ENCODE measurements at regions not wholly inside any gene's neighbourhood (a gene's known extent, or its start where the extent isn't known, plus 50 kb on each side); places are given as distances from the start of the nearest gene placed in this dataset.
A peak's percentile ranks its signal among the peaks of the same experiment; 100 is the strongest.

- no peak for ATAC-seq
These were observed 294.6 kb upstream of the ZNF32 start for GRCh38 chr10:43943119-43943817.

DNA sequence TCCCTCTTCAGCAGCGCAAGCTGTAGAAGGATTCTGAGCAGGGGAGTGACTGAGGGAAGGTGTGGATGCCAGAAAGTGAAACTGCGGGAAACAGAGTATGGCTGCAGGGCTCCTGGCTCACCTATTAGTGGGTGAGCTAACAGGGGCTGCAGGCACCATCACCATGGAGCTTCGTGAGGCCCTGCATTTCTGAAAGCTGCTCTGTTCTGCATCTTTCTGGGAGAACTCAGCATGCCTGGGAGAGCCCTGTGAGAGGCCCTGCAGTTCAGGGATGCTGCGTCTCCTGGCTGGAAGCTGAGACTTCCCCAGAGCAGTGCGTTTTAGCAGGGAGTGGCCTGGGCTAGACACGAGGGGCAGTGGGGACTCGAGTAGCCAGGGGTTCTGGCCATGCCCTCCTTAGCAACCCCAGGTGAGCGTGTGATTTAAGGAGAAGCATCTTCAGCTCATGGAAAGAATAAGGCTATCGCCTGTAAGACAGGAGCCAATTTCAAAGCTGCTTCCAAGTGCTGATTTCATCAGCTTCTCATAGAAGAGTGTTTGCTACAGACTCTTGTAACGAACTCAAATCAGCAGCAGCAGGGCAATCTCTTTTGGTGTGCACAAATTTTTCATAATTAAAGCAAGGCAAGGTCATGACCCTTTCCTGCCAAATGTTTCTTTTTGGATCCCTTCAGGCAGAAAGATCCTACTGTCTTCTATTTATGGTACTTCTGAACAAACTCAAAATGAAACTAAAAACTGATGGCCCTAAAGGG is 293.6 kb upstream of the ZNF32 start:
- POLR2A ChIA-PET, result no interaction called here
- ATAC-seq, result no peak

More at GRCh38 chr10:43943119-43943817, 294.6 kb upstream of the ZNF32 start:
- peaks cover 13% of the 10 kb centered on the region for H3K4me1 Mint-ChIP-seq
- H3K9me3 Mint-ChIP-seq (ENCODE audit: low read depth), result no peaks in the 10 kb centered on the region
- CTCF ChIA-PET, result interaction anchor here (0.6 kb wide), 1 partner anchor 270 kb away, joined by 3 read pairs; no protein-coding TSS in a partner anchor
- H3K27ac Mint-ChIP-seq, result peak overlapping the region; percentile 34
- H3K27me3 Mint-ChIP-seq, result peaks cover 7% of the 10 kb centered on the region
- no peaks in the 10 kb centered on the region for H3K36me3 Mint-ChIP-seq (ENCODE audit: low read depth)
- H3K4me3 Mint-ChIP-seq, result no peak overlapping the region
- intact Hi-C loops (cut with DNase I, micrococcal nuclease), result no loop called here
- POLR2A ChIA-PET, result no interaction called here
- no peak for DNase-seq

GRCh38 chr10:43940898-43941837 is 292.5 kb upstream of the ZNF32 start:
- no peaks in the 10 kb centered on the region for H3K36me3 Mint-ChIP-seq (ENCODE audit: low read depth)
- H3K27ac Mint-ChIP-seq, result no peak overlapping the region
- no peak for ATAC-seq
- CTCF ChIA-PET, result interaction anchor here (0.6 kb wide), 1 partner anchor 198 kb away, joined by 3 read pairs; no protein-coding TSS in a partner anchor
- POLR2A ChIA-PET, result no interaction called here
- peaks cover 13% of the 10 kb centered on the region for H3K4me1 Mint-ChIP-seq
- H3K27me3 Mint-ChIP-seq, result peaks cover 7% of the 10 kb centered on the region
- no peak for DNase-seq
- intact Hi-C loops (cut with DNase I, micrococcal nuclease), result no loop called here
- no peak overlapping the region for H3K4me3 Mint-ChIP-seq
- no peaks in the 10 kb centered on the region for H3K9me3 Mint-ChIP-seq (ENCODE audit: low read depth)

More for the DNA sequence above, 293.6 kb upstream of the ZNF32 start:
- Mint-ChIP-seq H3K4me1 (peaks cover 13% of the 10 kb centered on the region), H3K9me3 (ENCODE audit: low read depth) (no peaks in the 10 kb centered on the region), H3K36me3 (ENCODE audit: low read depth) (no peaks in the 10 kb centered on the region), H3K27me3 (peaks cover 7% of the 10 kb centered on the region), H3K4me3 (no peak overlapping the region), H3K27ac (no peak overlapping the region)
- no peak for DNase-seq
- intact Hi-C loops (cut with DNase I, micrococcal nuclease), result no loop called here
- CTCF ChIA-PET, result no interaction called here

GRCh38 chr10:43939939-43940820 is 291.5 kb upstream of the ZNF32 start:
- H3K36me3 Mint-ChIP-seq (ENCODE audit: low read depth), result no peaks in the 10 kb centered on the region
- peaks cover 5% of the 10 kb centered on the region for H3K27me3 Mint-ChIP-seq
- POLR2A ChIA-PET, result no interaction called here
- ATAC-seq (no peak), DNase-seq (no peak)
- intact Hi-C loops (cut with DNase I, micrococcal nuclease), result no loop called here
- no peak overlapping the region for H3K4me3 Mint-ChIP-seq
- CTCF ChIA-PET, result no interaction called here
- H3K27ac Mint-ChIP-seq, result no peak overlapping the region
- peaks cover 13% of the 10 kb centered on the region for H3K4me1 Mint-ChIP-seq
- no peaks in the 10 kb centered on the region for H3K9me3 Mint-ChIP-seq (ENCODE audit: low read depth)

- no peaks in the 10 kb centered on the region for H3K36me3 Mint-ChIP-seq (ENCODE audit: low read depth)
- no peak for DNase-seq
- H3K4me1 Mint-ChIP-seq, result peaks cover 13% of the 10 kb centered on the region
- peaks cover 3% of the 10 kb centered on the region for H3K27me3 Mint-ChIP-seq
- no peak overlapping the region for H3K4me3 Mint-ChIP-seq
- H3K27ac Mint-ChIP-seq, result no peak overlapping the region
- intact Hi-C loops (cut with DNase I, micrococcal nuclease), result no loop called here
- ATAC-seq, result no peak
- no peaks in the 10 kb centered on the region for H3K9me3 Mint-ChIP-seq (ENCODE audit: low read depth)
- POLR2A ChIA-PET, result no interaction called here
- CTCF ChIA-PET, result no interaction called here
These were observed 290.8 kb upstream of the ZNF32 start for GRCh38 chr10:43939389-43939938.

GRCh38 chr10:43938810-43939209 is 290.1 kb upstream of the ZNF32 start:
- no peaks in the 10 kb centered on the region for H3K36me3 Mint-ChIP-seq (ENCODE audit: low read depth)
- ChIA-PET POLR2A (no interaction called here), CTCF (no interaction called here)
- intact Hi-C loops (cut with DNase I, micrococcal nuclease), result no loop called here
- no peak for DNase-seq
- H3K27me3 Mint-ChIP-seq, result peaks cover 3% of the 10 kb centered on the region
- ATAC-seq, result no peak
- no peaks in the 10 kb centered on the region for H3K9me3 Mint-ChIP-seq (ENCODE audit: low read depth)
- no peak overlapping the region for H3K27ac Mint-ChIP-seq
- no peak overlapping the region for H3K4me3 Mint-ChIP-seq
- peaks cover 12% of the 10 kb centered on the region for H3K4me1 Mint-ChIP-seq

- ChIA-PET POLR2A (no interaction called here), CTCF (no interaction called here)
- Mint-ChIP-seq H3K4me1 (no peaks in the 10 kb centered on the region), H3K27me3 (peaks cover 3% of the 10 kb centered on the region), H3K36me3 (ENCODE audit: low read depth) (no peaks in the 10 kb centered on the region), H3K4me3 (no peak overlapping the region), H3K27ac (no peak overlapping the region), H3K9me3 (ENCODE audit: low read depth) (no peaks in the 10 kb centered on the region)
- intact Hi-C loops (cut with DNase I, micrococcal nuclease), result no loop called here
- DNase-seq, result no peak
- no peak for ATAC-seq
These were observed 282.7 kb upstream of the ZNF32 start for GRCh38 chr10:43931308-43931930.

DNA sequence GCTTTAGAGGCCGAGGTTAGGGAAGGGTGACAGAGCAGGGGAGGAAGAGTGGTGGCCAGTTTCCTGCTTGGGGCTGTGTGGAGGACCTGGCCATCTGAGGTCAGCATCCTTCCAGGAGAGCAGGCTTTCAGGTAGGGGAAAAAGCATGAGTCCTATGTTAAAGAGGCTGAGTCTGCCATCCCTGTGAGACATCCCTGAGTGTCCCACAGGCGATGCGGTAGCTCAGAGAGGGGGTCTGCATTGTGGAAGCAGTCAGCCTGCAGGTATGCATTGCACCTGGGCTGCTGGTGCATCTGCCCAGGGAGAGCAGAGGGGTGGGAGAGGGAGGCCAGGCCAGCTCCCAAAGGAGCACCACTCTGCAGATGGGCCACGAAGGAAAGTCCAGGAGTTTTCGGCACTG is 282.1 kb upstream of the ZNF32 start:
- ATAC-seq, result no peak
- ChIA-PET CTCF (no interaction called here), POLR2A (no interaction called here)
- no peak for DNase-seq
- Mint-ChIP-seq H3K4me3 (no peak overlapping the region), H3K27me3 (peaks cover 3% of the 10 kb centered on the region), H3K4me1 (no peaks in the 10 kb centered on the region), H3K9me3 (ENCODE audit: low read depth) (no peaks in the 10 kb centered on the region), H3K36me3 (ENCODE audit: low read depth) (no peaks in the 10 kb centered on the region), H3K27ac (no peak overlapping the region)
- intact Hi-C loops (cut with DNase I, micrococcal nuclease), result no loop called here

DNA sequence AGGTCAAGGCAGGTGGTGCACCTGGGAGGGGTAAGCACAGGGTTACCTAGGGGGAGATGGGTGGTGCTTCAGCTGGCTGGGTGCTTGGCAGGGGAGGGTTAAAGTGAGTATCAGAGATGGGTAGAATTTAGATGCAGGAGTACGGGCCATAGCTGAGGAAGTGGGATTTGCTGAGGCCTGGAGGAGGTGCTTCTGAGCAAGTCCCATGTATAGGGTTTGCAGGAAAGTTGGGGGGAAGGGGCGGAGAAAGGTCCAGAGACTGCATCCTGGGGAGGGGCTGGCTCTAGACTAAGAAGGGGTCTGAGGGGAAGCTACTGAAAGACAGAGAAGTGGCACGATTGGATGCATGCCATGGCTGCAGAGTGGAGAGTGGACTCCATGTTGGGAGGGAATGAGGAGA is 281.6 kb upstream of the ZNF32 start:
- intact Hi-C loops (cut with DNase I, micrococcal nuclease), result no loop called here
- Mint-ChIP-seq H3K4me3 (no peak overlapping the region), H3K27me3 (peaks cover 3% of the 10 kb centered on the region), H3K9me3 (ENCODE audit: low read depth) (no peaks in the 10 kb centered on the region), H3K4me1 (no peaks in the 10 kb centered on the region), H3K27ac (no peak overlapping the region), H3K36me3 (ENCODE audit: low read depth) (no peaks in the 10 kb centered on the region)
- POLR2A ChIA-PET, result no interaction called here
- no peak for DNase-seq
- CTCF ChIA-PET, result no interaction called here
- ATAC-seq, result no peak

DNA sequence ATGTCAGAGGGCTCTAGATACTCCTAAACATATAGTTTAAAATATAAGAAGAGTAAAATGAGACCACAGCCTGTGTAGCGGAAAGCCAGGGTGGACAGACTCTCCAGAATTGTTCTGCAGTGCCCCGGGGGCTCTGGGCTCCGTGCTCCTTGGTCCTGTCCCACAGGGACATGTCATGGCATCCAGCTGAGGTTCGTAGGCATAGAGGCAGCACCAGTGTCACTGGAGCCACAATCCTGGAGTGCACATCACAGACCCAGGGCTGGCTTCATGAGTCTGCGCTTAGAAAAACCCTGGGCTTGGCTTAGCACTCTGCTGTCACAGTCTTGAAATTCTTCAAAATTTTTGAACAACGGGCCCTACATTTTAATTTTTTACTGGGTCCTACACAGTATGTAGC is 280.4 kb upstream of the ZNF32 start:
- CTCF ChIA-PET, result no interaction called here
- H3K36me3 Mint-ChIP-seq (ENCODE audit: low read depth), result no peaks in the 10 kb centered on the region
- H3K4me1 Mint-ChIP-seq, result no peaks in the 10 kb centered on the region
- H3K4me3 Mint-ChIP-seq, result no peak overlapping the region
- ATAC-seq, result no peak
- H3K9me3 Mint-ChIP-seq (ENCODE audit: low read depth), result no peaks in the 10 kb centered on the region
- no peak for DNase-seq
- H3K27ac Mint-ChIP-seq, result no peak overlapping the region
- peaks cover 3% of the 10 kb centered on the region for H3K27me3 Mint-ChIP-seq
- POLR2A ChIA-PET, result no interaction called here
- intact Hi-C loops (cut with DNase I, micrococcal nuclease), result no loop called here

Data from activated CD4-positive, alpha-beta T cell treated with anti-CD3 and anti-CD28 coated beads for 36 hours (primary cell).